Epithelial cell of proximal tubule (primary cell): ENCODE measurements at regions not wholly inside any gene's neighbourhood (a gene's known extent, or its start where the extent isn't known, plus 50 kb on each side); places are given as distances from the start of the nearest gene placed in this dataset.

Source experiments
- DNase-seq: peaks from one replicate; pipeline ENCODE4 v3.0.0-alpha.2; 2011; ENCODE audit warnings: low read depth
- H3K4me3 ChIP-seq: 2 replicates; pipeline ENCODE4 v1.5.1; 2011; ENCODE audit warnings: low read depth, mild to moderate bottlenecking, low read length
- TF ChIP-seq, protein P1 (sequence below): conservative IDR thresholded peaks from 2 replicates; pipeline ENCODE4 v1.5.1; 2012; ENCODE audit warnings: low read depth, mild to moderate bottlenecking, low read length

DNA sequence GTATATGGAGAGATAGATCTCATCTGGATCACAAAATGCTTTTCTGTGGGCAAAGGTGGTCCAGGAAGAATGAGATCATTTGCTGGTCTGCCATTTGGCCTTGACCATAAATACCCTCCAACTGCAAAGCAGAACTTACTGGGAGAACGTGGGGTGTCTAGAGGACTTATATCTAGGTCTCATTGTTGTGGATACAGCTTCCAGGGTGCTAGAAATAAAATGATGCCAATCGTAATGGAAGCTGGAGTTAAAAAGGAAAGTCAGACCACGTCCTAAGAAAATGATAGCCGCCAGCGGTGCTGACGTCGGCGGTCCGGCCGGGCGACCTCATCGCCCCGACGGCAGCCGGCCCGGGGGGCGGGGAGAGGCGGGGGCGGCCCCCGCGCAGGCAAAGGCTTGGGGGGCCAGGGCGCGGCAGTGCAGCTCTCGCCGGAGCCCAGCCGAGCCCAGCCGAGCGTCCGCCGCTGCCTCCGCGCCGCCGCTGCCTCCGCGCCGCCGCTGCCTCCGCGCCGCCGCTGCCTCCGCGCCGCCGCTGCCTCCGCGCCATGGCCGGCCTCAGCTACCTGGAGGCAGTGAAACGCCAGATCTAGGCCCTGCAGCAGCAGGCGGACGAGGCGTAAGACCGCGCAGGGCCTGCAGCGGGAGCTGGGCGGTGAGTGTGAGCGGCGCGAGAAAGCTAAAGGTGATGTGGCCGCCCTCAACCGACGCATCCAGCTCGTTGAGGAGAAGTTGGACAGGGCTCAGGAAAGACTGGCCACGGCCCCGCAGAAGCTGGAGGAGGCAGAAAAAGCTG lies 89.5 kb downstream of the EOMES start:
- DNase-seq, result no peak

DNA sequence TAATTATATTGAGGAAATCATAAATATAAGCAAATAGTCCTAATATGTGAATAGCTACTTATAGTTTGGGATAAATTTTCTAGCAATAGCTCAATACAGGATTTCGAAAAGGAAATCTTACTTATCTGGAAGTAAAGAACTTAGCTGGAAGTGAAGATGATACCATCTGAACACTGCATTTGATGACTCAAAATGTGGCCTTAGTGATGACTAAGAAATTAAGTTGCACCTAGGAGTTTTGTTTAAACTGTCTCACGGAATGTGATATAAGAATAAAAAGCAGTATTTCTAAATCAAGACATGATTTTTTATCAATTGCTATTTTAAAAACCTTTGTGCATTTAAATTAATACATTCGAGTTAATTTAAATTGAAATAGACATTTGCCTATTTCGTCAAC lies 91.2 kb downstream of the EOMES start:
- no peak for DNase-seq
- H3K4me3 ChIP-seq, result no peak overlapping the region
- TF ChIP-seq, protein P1, sequence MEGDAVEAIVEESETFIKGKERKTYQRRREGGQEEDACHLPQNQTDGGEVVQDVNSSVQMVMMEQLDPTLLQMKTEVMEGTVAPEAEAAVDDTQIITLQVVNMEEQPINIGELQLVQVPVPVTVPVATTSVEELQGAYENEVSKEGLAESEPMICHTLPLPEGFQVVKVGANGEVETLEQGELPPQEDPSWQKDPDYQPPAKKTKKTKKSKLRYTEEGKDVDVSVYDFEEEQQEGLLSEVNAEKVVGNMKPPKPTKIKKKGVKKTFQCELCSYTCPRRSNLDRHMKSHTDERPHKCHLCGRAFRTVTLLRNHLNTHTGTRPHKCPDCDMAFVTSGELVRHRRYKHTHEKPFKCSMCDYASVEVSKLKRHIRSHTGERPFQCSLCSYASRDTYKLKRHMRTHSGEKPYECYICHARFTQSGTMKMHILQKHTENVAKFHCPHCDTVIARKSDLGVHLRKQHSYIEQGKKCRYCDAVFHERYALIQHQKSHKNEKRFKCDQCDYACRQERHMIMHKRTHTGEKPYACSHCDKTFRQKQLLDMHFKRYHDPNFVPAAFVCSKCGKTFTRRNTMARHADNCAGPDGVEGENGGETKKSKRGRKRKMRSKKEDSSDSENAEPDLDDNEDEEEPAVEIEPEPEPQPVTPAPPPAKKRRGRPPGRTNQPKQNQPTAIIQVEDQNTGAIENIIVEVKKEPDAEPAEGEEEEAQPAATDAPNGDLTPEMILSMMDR, result no peak

More for the DNA sequence above, 89.5 kb downstream of the EOMES start:
- TF ChIP-seq, protein P1, result no peak
- peak overlapping the region; percentile 59 for H3K4me3 ChIP-seq

DNA sequence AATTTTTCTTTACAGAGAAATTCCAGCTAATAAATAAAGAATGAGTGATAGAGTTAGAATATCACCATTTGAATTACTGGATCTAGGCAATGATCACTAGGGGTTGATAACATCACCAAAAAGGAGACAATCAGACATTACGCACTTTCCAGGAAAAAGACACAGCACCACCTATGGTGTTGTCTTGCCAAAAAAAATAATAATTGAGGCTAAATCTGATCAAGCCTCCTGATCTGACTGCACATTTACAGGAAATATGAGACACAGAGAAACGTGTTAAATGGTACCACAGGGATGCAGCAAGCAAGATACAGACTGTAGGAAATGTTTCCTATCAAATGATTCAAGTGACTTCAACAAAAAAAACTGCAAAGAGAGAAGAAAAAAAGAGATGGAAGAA lies 92.8 kb downstream of the EOMES start:
- DNase-seq, result no peak
- TF ChIP-seq, protein P1, result no peak
- H3K4me3 ChIP-seq, result no peak overlapping the region

DNA sequence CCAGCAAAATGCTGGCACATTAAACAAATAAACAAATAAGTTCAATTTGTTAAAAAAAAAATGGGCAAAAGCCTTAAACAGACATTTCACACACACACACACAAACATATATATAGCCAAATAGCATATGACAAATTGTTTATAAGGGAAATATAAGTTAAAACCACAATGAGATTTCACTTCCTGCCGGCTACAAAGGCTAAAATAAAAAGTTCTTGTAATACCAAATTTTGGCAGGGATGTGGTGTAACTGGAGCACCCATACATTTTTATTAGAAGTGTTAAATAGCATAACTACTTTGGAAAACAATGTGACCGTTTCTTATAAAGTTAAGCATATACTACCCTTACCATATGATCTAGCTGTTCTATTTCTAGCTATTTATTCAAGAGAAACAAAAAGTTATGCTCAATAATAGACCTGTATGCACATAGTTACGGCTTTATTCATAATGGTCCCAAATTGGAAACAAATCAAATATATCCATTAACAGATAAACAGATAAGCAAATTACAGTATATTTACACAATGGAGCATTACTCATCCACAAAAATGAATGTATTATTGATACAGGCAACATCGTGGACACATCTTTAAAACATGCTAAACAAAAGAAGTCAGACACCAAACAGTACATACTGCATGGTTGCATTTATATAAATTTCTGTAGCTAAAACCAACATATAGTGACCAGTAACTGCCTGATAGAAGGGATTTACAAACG lies 93.9 kb downstream of the EOMES start:
- TF ChIP-seq, protein P1, result no peak
- DNase-seq, result no peak
- H3K4me3 ChIP-seq, result no peak overlapping the region

DNA sequence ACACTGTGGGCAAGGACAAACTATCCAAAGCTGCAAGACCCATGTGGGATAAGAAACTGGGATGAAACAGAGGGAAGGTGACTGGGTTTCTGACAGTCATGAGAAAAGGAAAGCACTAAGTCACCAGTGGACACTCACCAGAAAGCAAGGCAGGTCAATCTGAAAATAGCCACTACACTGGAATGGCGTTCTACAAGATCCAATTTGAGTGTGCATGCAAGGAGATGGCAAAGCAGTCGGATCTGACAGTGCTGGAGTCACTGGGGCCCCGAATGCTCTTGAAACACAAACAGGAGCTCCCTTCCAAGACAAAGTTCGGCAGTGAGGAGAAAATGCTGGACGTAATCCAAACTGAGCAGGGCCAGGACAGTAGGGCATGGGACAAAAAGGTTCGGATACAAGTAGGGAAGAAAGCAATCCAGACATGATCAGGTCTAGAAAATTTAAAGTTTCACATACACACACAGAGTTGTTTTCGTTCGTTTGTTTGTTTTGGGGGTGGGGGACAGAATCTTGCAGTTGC lies 95.5 kb downstream of the EOMES start:
- no peak for DNase-seq
- H3K4me3 ChIP-seq, result no peak overlapping the region
- TF ChIP-seq, protein P1, result no peak

DNA sequence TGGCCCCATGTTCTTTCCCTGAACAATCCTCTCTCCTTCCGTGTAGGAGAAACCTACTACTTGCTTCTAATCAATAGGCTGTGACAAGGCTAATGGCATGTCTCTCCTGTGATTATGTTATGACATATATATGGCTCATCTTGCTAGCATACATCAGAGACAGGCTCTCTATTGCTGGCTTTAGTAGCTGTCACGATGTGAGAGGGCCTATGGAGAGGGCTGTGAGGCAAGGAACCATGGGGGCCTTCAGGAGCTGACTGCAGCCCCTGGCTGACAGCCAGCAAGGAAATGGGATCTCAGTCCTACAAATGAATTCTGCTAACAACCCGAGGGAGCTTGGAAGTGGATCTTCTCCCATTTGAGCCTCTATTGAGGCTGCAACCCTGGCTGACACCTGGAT lies 96.3 kb downstream of the EOMES start:
- TF ChIP-seq, protein P1, result no peak
- DNase-seq, result no peak
- no peak overlapping the region for H3K4me3 ChIP-seq
